Ureter (tissue), 1 donor: ENCODE measurements at regions not wholly inside any gene's neighbourhood (a gene's known extent, or its start where the extent isn't known, plus 50 kb on each side); places are given as distances from the start of the nearest gene placed in this dataset.
A peak's percentile ranks its signal among the peaks of the same experiment; 100 is the strongest.

Source experiments
- DNase-seq: peaks from one replicate; pipeline ENCODE4 v3.0.0-alpha.2; 2020; ENCODE audit warnings: low spot score
- donor health status: DM: yes; HTN: yes; CAD: no.

- no peak for DNase-seq
Observed at GRCh38 chr15:66929843-66930402, 135.5 kb upstream of the SMAD3 start.

GRCh38 chr15:66931768-66932633, 133.4 kb upstream of the SMAD3 start:
- peak; percentile 72 for DNase-seq

GRCh38 chr15:66932634-66933024, 132.8 kb upstream of the SMAD3 start:
- DNase-seq = no peak

- DNase-seq = no peak
Observed at GRCh38 chr15:66933932-66934867, 131.2 kb upstream of the SMAD3 start.

- no peak for DNase-seq
Observed at GRCh38 chr15:66934868-66935520, 130.4 kb upstream of the SMAD3 start.

GRCh38 chr15:66935688-66936087, 129.7 kb upstream of the SMAD3 start:
- no peak for DNase-seq

GRCh38 chr15:66936109-66936860, 129.1 kb upstream of the SMAD3 start:
- DNase-seq = no peak

GRCh38 chr15:66936861-66937582, 128.4 kb upstream of the SMAD3 start:
- DNase-seq = no peak

GRCh38 chr15:66937588-66937987, 127.8 kb upstream of the SMAD3 start:
- DNase-seq = no peak

- DNase-seq = no peak
Observed at GRCh38 chr15:66938114-66938830, 127.1 kb upstream of the SMAD3 start.

- no peak for DNase-seq
Observed at GRCh38 chr15:66939016-66939415, 126.4 kb upstream of the SMAD3 start.

GRCh38 chr15:66939451-66940023, 125.9 kb upstream of the SMAD3 start:
- no peak for DNase-seq

- DNase-seq = no peak
Observed at GRCh38 chr15:66940368-66940767, 125.0 kb upstream of the SMAD3 start.

GRCh38 chr15:66941108-66941711, 124.2 kb upstream of the SMAD3 start:
- no peak for DNase-seq

- DNase-seq = no peak
Observed at GRCh38 chr15:66941791-66942190, 123.6 kb upstream of the SMAD3 start.

- DNase-seq = no peak
Observed at GRCh38 chr15:66942649-66943390, 122.6 kb upstream of the SMAD3 start.

- DNase-seq = no peak
Observed at GRCh38 chr15:66943456-66944095, 121.8 kb upstream of the SMAD3 start.

- no peak for DNase-seq
Observed at GRCh38 chr15:66944121-66944520, 121.3 kb upstream of the SMAD3 start.
